HepG2 (cell line): ENCODE measurements at regions not wholly inside any gene's neighbourhood (a gene's known extent, or its start where the extent isn't known, plus 50 kb on each side); places are given as distances from the start of the nearest gene placed in this dataset.

Experiments
- ATAC-seq: fragments of 200-7000 bp; cut with Tn5 transposase; 3 replicates; pipeline ENCODE4 v1.9.1; 2020; ENCODE audit warnings: mild to moderate bottlenecking, moderate library complexity
- BruUV-seq: library from RNA; stranded (reverse); fragments of 400-500 nt; replicated peaks from 2 replicates; lab custom pipeline; 2021; lab: Mats Ljungman, UMichigan
- CTCF ChIA-PET: fragments of 300-600 bp; formaldehyde crosslinking; extraction: SDS; loops from one replicate; lab custom pipeline; 2021; ENCODE audit warnings: low total read pairs, inconsistent platforms, low intra/inter-chr PET ratio; lab: Yijun Ruan, JAX
- POLR2A ChIA-PET: fragments of 350-600 bp; sonication (Branson Sonifier 250); formaldehyde crosslinking; loops from one replicate; lab custom pipeline; 2020; ENCODE audit warnings: antibody characterized with exemption, inconsistent platforms; lab: Yijun Ruan, JAX
- DNase-seq: peaks from one replicate; pipeline ENCODE4 v3.0.0-alpha.2; 2015; ENCODE audit warnings: low spot score
- FAIRE-seq: peaks from 3 replicates; lab custom pipeline; 2011; peaks lifted over from hg19 to GRCh38; lab: Jason Lieb, UNC
- H2AFZ ChIP-seq: one replicate; pipeline ENCODE4 v1.6.1; 2011; ENCODE audit warnings: low read length, inconsistent platforms
- H3K27ac ChIP-seq: fragments of 300-600 bp; 3 replicates; pipeline ENCODE4 v1.8.0; 2011; ENCODE audit warnings: mixed run types, mild to moderate bottlenecking, mixed read lengths, low read length, inconsistent platforms; ENCODE audit not compliant: insufficient read depth; ENCODE audit errors: extremely low read length
- H3K27me3 ChIP-seq, 2 experiments: fragments of 200-600 bp in 1 of 2; 2 replicates in 1 of 2; 3 replicates in 1 of 2; pipeline versions ENCODE4 v1.6.0 to v1.8.0; 2011; ENCODE audit warnings: low read length in 2 of 2, mild to moderate bottlenecking in 2 of 2, moderate library complexity in 2 of 2, inconsistent platforms in 1 of 2; ENCODE audit not compliant: insufficient read depth in 2 of 2, control insufficient read depth in 1 of 2
- H3K36me3 ChIP-seq, 2 experiments: fragments of 200-600 bp in 1 of 2; replicated peaks in 1 of 2; 2 replicates in 1 of 2; 3 replicates in 1 of 2; pipeline versions ENCODE4 v1.5.1 to v1.8.0; 2011; ENCODE audit warnings: low read length in 2 of 2, inconsistent platforms in 1 of 2; ENCODE audit not compliant: insufficient read depth in 2 of 2, control insufficient read depth in 1 of 2
- H3K4me1 ChIP-seq: 2 replicates; pipeline ENCODE4 v1.5.1; 2012; ENCODE audit warnings: low read length, inconsistent platforms; ENCODE audit not compliant: insufficient read depth
- H3K4me2 ChIP-seq: 2 replicates; pipeline ENCODE4 v1.6.0; 2011; ENCODE audit warnings: low read depth, low read length, inconsistent platforms
- H3K4me3 ChIP-seq, 3 experiments: fragments of 200-600 bp in 1 of 3; sonication (generic), shearing (Covaris generic) in 1 of 3; replicated peaks in 1 of 3; 2 replicates each; pipeline ENCODE4 v1.5.1; 2011 to 2016; ENCODE audit warnings: low read length in 3 of 3, inconsistent platforms in 2 of 3, low read depth in 2 of 3, mild to moderate bottlenecking in 2 of 3, control low read depth in 1 of 3, mixed read lengths in 1 of 3; ENCODE audit not compliant: insufficient read depth in 1 of 3
- H3K79me2 ChIP-seq: one replicate; pipeline ENCODE4 v1.6.1; 2011; ENCODE audit warnings: low read length, inconsistent platforms; ENCODE audit not compliant: insufficient read depth
- H3K9ac ChIP-seq: 2 replicates; pipeline ENCODE4 v1.6.0; 2011; ENCODE audit warnings: mild to moderate bottlenecking, low read depth, low read length, inconsistent platforms; ENCODE audit not compliant: insufficient read depth
- H3K9me3 ChIP-seq: 2 replicates; pipeline ENCODE4 v1.5.1; 2012; ENCODE audit warnings: mild to moderate bottlenecking, low read length
- H4K20me1 ChIP-seq: 2 replicates; pipeline ENCODE4 v1.6.0; 2011; ENCODE audit warnings: inconsistent platforms, mild to moderate bottlenecking, low read length, moderate library complexity; ENCODE audit not compliant: insufficient read depth
- WGBS: methylation state at CpG from one replicate; pipeline ENCODE4 v1.1.6; 2017; ENCODE audit warnings: low lambda C conversion rate; 5-methylcytosine and 5-hydroxymethylcytosine counted together
- in situ Hi-C: cut with HindIII; loops from 2 replicates; pipeline ENCODE4 v1.10.0; 2017; ENCODE audit warnings: low pct_unique_long_range_greater_than_20kb; ENCODE audit not compliant: extremely low pct_ligation_motif_present
- intact Hi-C: fragments of 100-400 bp; cut with micrococcal nuclease; formaldehyde crosslinking; loops from one replicate; pipeline ENCODE4 v1.10.0; 2022; ENCODE audit not compliant: unreplicated experiment
- TF ChIP-seq, protein P1 (sequence below), 2 experiments: sonication (generic) in 1 of 2; formaldehyde crosslinking in 1 of 2; IDR thresholded peaks; 2 replicates each; pipeline versions ENCODE4 v1.4.0 to v1.6.1; 2018 to 2020; ENCODE audit warnings: missing genetic modification reagents in 2 of 2, borderline replicate concordance in 1 of 2, low read depth in 1 of 2, mild to moderate bottlenecking in 1 of 2, missing biosample characterization in 1 of 2
- TF ChIP-seq, protein P2 (sequence below): sonication (generic); formaldehyde crosslinking; conservative IDR thresholded peaks from 2 replicates; pipeline ENCODE4 v1.4.0; 2020; ENCODE audit warnings: mild to moderate bottlenecking, missing genetic modification reagents, moderate library complexity

DNA sequence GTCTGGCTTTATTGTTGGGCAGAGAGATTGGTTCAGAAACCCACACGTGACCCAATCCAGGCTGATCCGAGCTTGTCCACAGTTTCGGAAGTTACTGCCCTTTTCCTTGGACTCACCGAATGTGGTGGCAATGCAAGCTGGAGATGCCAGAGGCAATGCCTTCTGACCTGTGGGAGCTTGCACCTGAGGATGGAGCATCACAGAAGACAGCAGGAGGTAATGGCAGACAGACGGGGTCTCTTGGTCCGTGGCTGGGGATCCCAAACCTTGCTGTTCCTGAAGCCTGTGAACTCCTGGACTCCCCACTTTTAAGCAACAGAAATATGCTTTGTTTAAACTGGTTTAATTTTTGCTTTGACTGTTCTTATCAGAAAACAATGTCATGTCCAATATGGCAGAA lies 265.2 kb upstream of the IRX1 start (continued):
- TF ChIP-seq, protein P1, sequence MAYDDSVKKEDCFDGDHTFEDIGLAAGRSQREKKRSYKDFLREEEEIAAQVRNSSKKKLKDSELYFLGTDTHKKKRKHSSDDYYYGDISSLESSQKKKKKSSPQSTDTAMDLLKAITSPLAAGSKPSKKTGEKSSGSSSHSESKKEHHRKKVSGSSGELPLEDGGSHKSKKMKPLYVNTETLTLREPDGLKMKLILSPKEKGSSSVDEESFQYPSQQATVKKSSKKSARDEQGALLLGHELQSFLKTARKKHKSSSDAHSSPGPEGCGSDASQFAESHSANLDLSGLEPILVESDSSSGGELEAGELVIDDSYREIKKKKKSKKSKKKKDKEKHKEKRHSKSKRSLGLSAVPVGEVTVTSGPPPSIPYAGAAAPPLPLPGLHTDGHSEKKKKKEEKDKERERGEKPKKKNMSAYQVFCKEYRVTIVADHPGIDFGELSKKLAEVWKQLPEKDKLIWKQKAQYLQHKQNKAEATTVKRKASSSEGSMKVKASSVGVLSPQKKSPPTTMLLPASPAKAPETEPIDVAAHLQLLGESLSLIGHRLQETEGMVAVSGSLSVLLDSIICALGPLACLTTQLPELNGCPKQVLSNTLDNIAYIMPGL (CRISPR knock-in tag; IDR thresholded peaks at IDR 0.05; ENCODE audit: borderline replicate concordance in 1 of 2, low read depth in 1 of 2), result no peak

DNA sequence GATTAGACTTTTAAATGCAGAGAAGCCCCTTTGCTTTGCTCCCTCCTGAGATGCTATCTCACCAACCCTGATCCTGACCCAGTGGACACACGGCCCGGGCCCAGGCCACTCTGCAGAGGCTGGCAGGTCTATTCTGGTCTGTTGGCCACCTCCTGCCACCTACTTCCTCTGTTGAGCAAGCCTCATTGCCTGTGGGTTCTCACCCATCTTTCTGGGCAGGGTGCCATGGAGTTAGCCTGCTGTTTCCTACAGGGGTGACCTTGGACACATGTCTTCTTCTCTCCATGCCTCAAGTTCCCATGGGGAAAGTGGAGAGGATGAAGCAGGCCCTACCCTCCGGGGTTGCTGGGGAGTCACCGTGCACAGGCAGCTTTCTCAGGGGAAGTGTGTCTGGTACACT lies 266.2 kb upstream of the IRX1 start:
- FAIRE-seq (no peak), ATAC-seq (no peak), DNase-seq (no peak)
- Histone ChIP-seq H3K9me3 (no peaks in the 10 kb centered on the region), H3K79me2 (no peaks in the 10 kb centered on the region), H3K4me2 (no peak overlapping the region), H3K4me1 (no peaks in the 10 kb centered on the region), H3K27ac (no peak overlapping the region), H3K36me3 (no peaks in the 10 kb centered on the region), H3K9ac (no peak overlapping the region), H2AFZ (no peak overlapping the region), H3K27me3 (no peaks in the 10 kb centered on the region; a peak in 1 of 5 replicates), H4K20me1 (no peaks in the 10 kb centered on the region), H3K4me3 (no peak overlapping the region)
- intact Hi-C loops (no loop called here), in situ Hi-C loops (no loop called here)
- no CpG with 5 or more reads among the region's 4 CpGs for WGBS
- TF ChIP-seq, protein P2, sequence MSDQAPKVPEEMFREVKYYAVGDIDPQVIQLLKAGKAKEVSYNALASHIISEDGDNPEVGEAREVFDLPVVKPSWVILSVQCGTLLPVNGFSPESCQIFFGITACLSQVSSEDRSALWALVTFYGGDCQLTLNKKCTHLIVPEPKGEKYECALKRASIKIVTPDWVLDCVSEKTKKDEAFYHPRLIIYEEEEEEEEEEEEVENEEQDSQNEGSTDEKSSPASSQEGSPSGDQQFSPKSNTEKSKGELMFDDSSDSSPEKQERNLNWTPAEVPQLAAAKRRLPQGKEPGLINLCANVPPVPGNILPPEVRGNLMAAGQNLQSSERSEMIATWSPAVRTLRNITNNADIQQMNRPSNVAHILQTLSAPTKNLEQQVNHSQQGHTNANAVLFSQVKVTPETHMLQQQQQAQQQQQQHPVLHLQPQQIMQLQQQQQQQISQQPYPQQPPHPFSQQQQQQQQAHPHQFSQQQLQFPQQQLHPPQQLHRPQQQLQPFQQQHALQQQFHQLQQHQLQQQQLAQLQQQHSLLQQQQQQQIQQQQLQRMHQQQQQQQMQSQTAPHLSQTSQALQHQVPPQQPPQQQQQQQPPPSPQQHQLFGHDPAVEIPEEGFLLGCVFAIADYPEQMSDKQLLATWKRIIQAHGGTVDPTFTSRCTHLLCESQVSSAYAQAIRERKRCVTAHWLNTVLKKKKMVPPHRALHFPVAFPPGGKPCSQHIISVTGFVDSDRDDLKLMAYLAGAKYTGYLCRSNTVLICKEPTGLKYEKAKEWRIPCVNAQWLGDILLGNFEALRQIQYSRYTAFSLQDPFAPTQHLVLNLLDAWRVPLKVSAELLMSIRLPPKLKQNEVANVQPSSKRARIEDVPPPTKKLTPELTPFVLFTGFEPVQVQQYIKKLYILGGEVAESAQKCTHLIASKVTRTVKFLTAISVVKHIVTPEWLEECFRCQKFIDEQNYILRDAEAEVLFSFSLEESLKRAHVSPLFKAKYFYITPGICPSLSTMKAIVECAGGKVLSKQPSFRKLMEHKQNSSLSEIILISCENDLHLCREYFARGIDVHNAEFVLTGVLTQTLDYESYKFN (CRISPR knock-in tag), result no peak
- ChIA-PET CTCF (no interaction called here), POLR2A (no interaction called here)
- no TSS peak for BruUV-seq
